ENCODE measurements at regions not wholly inside any gene's neighbourhood (a gene's known extent, or its start where the extent isn't known, plus 50 kb on each side); places are given as distances from the start of the nearest gene placed in this dataset.

GRCh38 chr7:125257617-125258016 is 328.0 kb upstream of the POT1 start:
- Histone ChIP-seq H3K4me3 (no peak overlapping the region), H3K27ac (no peak overlapping the region)
- TF ChIP-seq CTCF (IDR thresholded peaks at IDR 0.05): no peak

GRCh38 chr7:125256446-125256845 is 326.8 kb upstream of the POT1 start:
- TF ChIP-seq CTCF (IDR thresholded peaks at IDR 0.05): no peak
- DNase-seq (ENCODE audit: low spot score) (no peak), ATAC-seq (ENCODE audit: insufficient number of reproducible peaks, low FRiP score, low read depth) (no peak)
- Histone ChIP-seq H3K36me3 (no peaks in the 10 kb centered on the region), H3K27ac (no peak overlapping the region), H3K27me3 (replicated peaks; ENCODE audit: insufficient read depth) (no peaks in the 10 kb centered on the region), H3K4me1 (ENCODE audit: control insufficient read depth in 1 of 2, low read depth in 2 of 2) (no peaks in the 10 kb centered on the region), H3K9me3 (no peaks in the 10 kb centered on the region), H3K4me3 (no peak overlapping the region)

More at GRCh38 chr7:125257617-125258016, 328.0 kb upstream of the POT1 start:
- Histone ChIP-seq H3K9me3 (no peaks in the 10 kb centered on the region), H3K4me1 (ENCODE audit: control insufficient read depth in 1 of 2, low read depth in 2 of 2) (no peaks in the 10 kb centered on the region), H3K36me3 (no peaks in the 10 kb centered on the region), H3K27me3 (replicated peaks; ENCODE audit: insufficient read depth) (no peaks in the 10 kb centered on the region)
- DNase-seq (ENCODE audit: low spot score) (no peak), ATAC-seq (ENCODE audit: insufficient number of reproducible peaks, low FRiP score, low read depth) (peak; percentile 28)

GRCh38 chr7:125255810-125256209 is 326.2 kb upstream of the POT1 start:
- no peak for TF ChIP-seq CTCF (IDR thresholded peaks at IDR 0.05)
- Histone ChIP-seq H3K27me3 (replicated peaks; ENCODE audit: insufficient read depth) (no peaks in the 10 kb centered on the region), H3K9me3 (no peaks in the 10 kb centered on the region), H3K4me1 (ENCODE audit: control insufficient read depth in 1 of 2, low read depth in 2 of 2) (no peaks in the 10 kb centered on the region), H3K36me3 (no peaks in the 10 kb centered on the region), H3K27ac (no peak overlapping the region), H3K4me3 (no peak overlapping the region)
- ATAC-seq (ENCODE audit: insufficient number of reproducible peaks, low FRiP score, low read depth) (no peak), DNase-seq (ENCODE audit: low spot score) (no peak)

- no peak for ATAC-seq (ENCODE audit: insufficient number of reproducible peaks, low FRiP score, low read depth)
Measured at GRCh38 chr7:125254566-125254965, 324.9 kb upstream of the POT1 start.

GRCh38 chr7:125253452-125254190 is 324.0 kb upstream of the POT1 start:
- no peak overlapping the region for H3K27ac ChIP-seq
- no peak for ATAC-seq (ENCODE audit: insufficient number of reproducible peaks, low FRiP score, low read depth)

More at GRCh38 chr7:125254566-125254965, 324.9 kb upstream of the POT1 start:
- Histone ChIP-seq H3K4me3 (no peak overlapping the region), H3K27ac (no peak overlapping the region), H3K27me3 (replicated peaks; ENCODE audit: insufficient read depth) (no peaks in the 10 kb centered on the region), H3K36me3 (no peaks in the 10 kb centered on the region), H3K9me3 (no peaks in the 10 kb centered on the region), H3K4me1 (ENCODE audit: control insufficient read depth in 1 of 2, low read depth in 2 of 2) (no peaks in the 10 kb centered on the region)
- TF ChIP-seq CTCF (IDR thresholded peaks at IDR 0.05): no peak
- DNase-seq (ENCODE audit: low spot score): no peak

More at GRCh38 chr7:125253452-125254190, 324.0 kb upstream of the POT1 start:
- no peak overlapping the region for H3K4me3 ChIP-seq
- H3K9me3 ChIP-seq: no peaks in the 10 kb centered on the region
- no peaks in the 10 kb centered on the region for H3K27me3 ChIP-seq (replicated peaks; ENCODE audit: insufficient read depth)
- DNase-seq (ENCODE audit: low spot score): no peak
- H3K36me3 ChIP-seq: no peaks in the 10 kb centered on the region
- TF ChIP-seq CTCF (IDR thresholded peaks at IDR 0.05): no peak
- H3K4me1 ChIP-seq (ENCODE audit: control insufficient read depth in 1 of 2, low read depth in 2 of 2): no peaks in the 10 kb centered on the region
